Motor neuron (in vitro differentiated cells): ENCODE measurements at regions not wholly inside any gene's neighbourhood (a gene's known extent, or its start where the extent isn't known, plus 50 kb on each side); places are given as distances from the start of the nearest gene placed in this dataset.

Experiments
- ATAC-seq, 8 experiments: fragments of 200-7000 bp; cut with Tn5 transposase; replicated peaks in 6 of 8; 2 replicates each; pipeline ENCODE4 v1.8.0; 2021; ENCODE audit warnings: mild to moderate bottlenecking in 8 of 8, moderate library complexity in 8 of 8
- H3K27ac ChIP-seq, 2 donors: fragments of 250-450 bp; sonication (Bioruptor Pico); 2 replicates each; pipeline ENCODE4 v1.9.0; 2021; ENCODE audit warnings: antibody characterized with exemption in 2 of 2, mild to moderate bottlenecking in 2 of 2, moderate library complexity in 1 of 2
- H3K4me1 ChIP-seq, 2 donors: fragments of 250-450 bp; sonication (Bioruptor Pico); replicated peaks in 1 of 2; 2 replicates each; pipeline ENCODE4 v1.6.1; 2021; ENCODE audit warnings: antibody characterized with exemption in 2 of 2, mild to moderate bottlenecking in 2 of 2, moderate library complexity in 1 of 2
- H3K4me3 ChIP-seq, 5 donors: fragments of 250-450 bp; sonication (Bioruptor Pico); 2 replicates each; pipeline ENCODE4 v1.9.0; 2021; ENCODE audit warnings: antibody characterized with exemption in 5 of 5, mild to moderate bottlenecking in 5 of 5, moderate library complexity in 4 of 5
- WGBS, 10 experiments: fragments of 450-650 bp; shearing (Covaris generic); methylation state at CpG; one replicate each; pipeline ENCODE4 v1.0.0; 2022; 5-methylcytosine and 5-hydroxymethylcytosine counted together
- in situ Hi-C, 9 experiments: fragments of 400-800 bp; cut with MboI; loops; one replicate each; pipeline ENCODE4 v1.15.0; 2021; ENCODE audit warnings: low sequenced_read_pairs in 9 of 9, low pct_unique_long_range_greater_than_20kb in 2 of 9; ENCODE audit not compliant: unreplicated experiment in 9 of 9

GRCh38 chr16:64109241-64109640 lies 1012.6 kb downstream of the CDH11 start:
- no peak overlapping the region for H3K4me3 ChIP-seq
- H3K4me1 ChIP-seq, result no peaks in the 10 kb centered on the region
- WGBS, 10 experiments, result 7 to 100% (median 77%) methylated on average over 1 to 2 of the region's 2 CpGs; no CpG with 5 or more reads in 2 of the 10 experiments
- H3K27ac ChIP-seq, result no peak overlapping the region
- ATAC-seq, result no peak
- in situ Hi-C loops, result no loop called here

GRCh38 chr16:64102654-64103053 lies 1019.2 kb downstream of the CDH11 start:
- WGBS, 10 experiments, result 67 to 100% (median 83%) methylated on average over 1 to 2 of the region's 2 CpGs
- no peak overlapping the region for H3K27ac ChIP-seq
- no peak overlapping the region for H3K4me3 ChIP-seq
- no peaks in the 10 kb centered on the region for H3K4me1 ChIP-seq
- no peak for ATAC-seq
- in situ Hi-C loops, result no loop called here

- H3K27ac ChIP-seq, result no peak overlapping the region
- H3K4me3 ChIP-seq, result no peak overlapping the region
- no peak for ATAC-seq
- in situ Hi-C loops, result loop anchor here in 1 of 9 experiments (25.0 kb wide), 1 partner anchor 364 kb away; no protein-coding TSS in a partner anchor
- peaks cover 3 to 8% of the 10 kb centered on the region in 2 donors for H3K4me1 ChIP-seq
- 83 to 100% (median 100%) methylated on average over 1 of the region's 1 CpG; no CpG with 5 or more reads in 2 of the 10 experiments for WGBS, 10 experiments
Observed at GRCh38 chr16:64098451-64098850, 1023.4 kb downstream of the CDH11 start.

- Histone ChIP-seq H3K27ac (no peak overlapping the region), H3K4me1 (peaks cover 3 to 8% of the 10 kb centered on the region in 2 donors), H3K4me3 (no peak overlapping the region)
- in situ Hi-C loops, result loop anchor here in 1 of 9 experiments (25.0 kb wide), 1 partner anchor 366 kb away; no protein-coding TSS in a partner anchor
- peak in 5 of 8 experiments; percentile 16 to 65 (median 53) for ATAC-seq
- WGBS, 10 experiments, result 57 to 100% (median 100%) methylated on average over 1 of the region's 1 CpG
Observed at GRCh38 chr16:64096689-64097088, 1025.2 kb downstream of the CDH11 start.

- in situ Hi-C loops, result loop anchor here in 1 of 9 experiments (25.0 kb wide), 1 partner anchor 367 kb away; no protein-coding TSS in a partner anchor
- Histone ChIP-seq H3K4me3 (no peak overlapping the region), H3K27ac (no peak overlapping the region), H3K4me1 (peaks cover 3 to 8% of the 10 kb centered on the region in 2 donors)
- no peak for ATAC-seq
- 2 to 84% (median 67%) methylated on average over 1 to 7 of the region's 7 CpGs; no CpG with 5 or more reads in 1 of the 10 experiments for WGBS, 10 experiments
Observed at GRCh38 chr16:64094992-64095634, 1026.8 kb downstream of the CDH11 start.

- ATAC-seq, result no peak
- WGBS, 10 experiments, result 0 to 86% (median 67%) methylated on average over 1 to 3 of the region's 4 CpGs; no CpG with 5 or more reads in 1 of the 10 experiments
- Histone ChIP-seq H3K4me3 (no peak overlapping the region), H3K27ac (no peak overlapping the region), H3K4me1 (peaks cover 3 to 8% of the 10 kb centered on the region in 2 donors)
- in situ Hi-C loops, result loop anchor here in 1 of 9 experiments (25.0 kb wide), 1 partner anchor 368 kb away; no protein-coding TSS in a partner anchor
Observed at GRCh38 chr16:64094181-64094965, 1027.5 kb downstream of the CDH11 start.

- WGBS, 10 experiments, result 35 to 100% (median 74%) methylated on average over 1 to 3 of the region's 3 CpGs
- no peak overlapping the region for H3K4me3 ChIP-seq
- ATAC-seq, result peak in 4 of 8 experiments; percentile 43 to 79 (median 62)
- in situ Hi-C loops, result loop anchor here in 1 of 9 experiments (25.0 kb wide), 1 partner anchor 370 kb away; no protein-coding TSS in a partner anchor
- H3K4me1 ChIP-seq, result peaks cover 3 to 8% of the 10 kb centered on the region in 2 donors
- no peak overlapping the region for H3K27ac ChIP-seq
Observed at GRCh38 chr16:64092271-64092670, 1029.6 kb downstream of the CDH11 start.

GRCh38 chr16:64090327-64090726 lies 1031.5 kb downstream of the CDH11 start:
- in situ Hi-C loops, result loop anchor here in 1 of 9 experiments (25.0 kb wide), 1 partner anchor 372 kb away; no protein-coding TSS in a partner anchor
- ATAC-seq, result no peak
- H3K27ac ChIP-seq, result no peak overlapping the region
- H3K4me3 ChIP-seq, result no peak overlapping the region
- 36 to 100% (median 96%) methylated on average over 1 to 2 of the region's 2 CpGs; no CpG with 5 or more reads in 3 of the 10 experiments for WGBS, 10 experiments
- peaks cover 3 to 6% of the 10 kb centered on the region in 2 donors for H3K4me1 ChIP-seq

GRCh38 chr16:64089697-64090096 lies 1032.2 kb downstream of the CDH11 start:
- peaks cover 3 to 4% of the 10 kb centered on the region in 2 donors for H3K4me1 ChIP-seq
- in situ Hi-C loops, result loop anchor here in 1 of 9 experiments (25.0 kb wide), 1 partner anchor 373 kb away; no protein-coding TSS in a partner anchor
- H3K4me3 ChIP-seq, result no peak overlapping the region
- ATAC-seq, result peak in 4 of 8 experiments; percentile 39 to 58 (median 50)
- H3K27ac ChIP-seq, result no peak overlapping the region

- no peak for ATAC-seq
- WGBS, 10 experiments, result 60 to 100% (median 82%) methylated on average over 1 to 5 of the region's 5 CpGs; no CpG with 5 or more reads in 1 of the 10 experiments
- H3K4me1 ChIP-seq, result no peaks in the 10 kb centered on the region
- in situ Hi-C loops, result loop anchor here in 1 of 9 experiments (25.0 kb wide), 1 partner anchor 373 kb away; no protein-coding TSS in a partner anchor
- no peak overlapping the region for H3K27ac ChIP-seq
- no peak overlapping the region for H3K4me3 ChIP-seq
Observed at GRCh38 chr16:64088838-64089237, 1033.0 kb downstream of the CDH11 start.

- in situ Hi-C loops, result loop anchor here in 1 of 9 experiments (25.0 kb wide), 1 partner anchor 377 kb away; no protein-coding TSS in a partner anchor
- WGBS, 10 experiments, result 0 to 100% (median 80%) methylated on average over 1 to 4 of the region's 4 CpGs; no CpG with 5 or more reads in 2 of the 10 experiments
- Histone ChIP-seq H3K4me3 (no peak overlapping the region), H3K4me1 (no peaks in the 10 kb centered on the region), H3K27ac (no peak overlapping the region)
- ATAC-seq, result no peak
Observed at GRCh38 chr16:64085296-64085695, 1036.6 kb downstream of the CDH11 start.

GRCh38 chr16:64084706-64085105 lies 1037.2 kb downstream of the CDH11 start:
- in situ Hi-C loops, result loop anchor here in 1 of 9 experiments (25.0 kb wide), 1 partner anchor 378 kb away; no protein-coding TSS in a partner anchor
- Histone ChIP-seq H3K4me1 (no peaks in the 10 kb centered on the region), H3K27ac (no peak overlapping the region), H3K4me3 (no peak overlapping the region)
- ATAC-seq, result no peak
- 24 to 100% (median 79%) methylated on average over 1 to 3 of the region's 3 CpGs for WGBS, 10 experiments
